HepG2 (cell line): ENCODE measurements at regions not wholly inside any gene's neighbourhood (a gene's known extent, or its start where the extent isn't known, plus 50 kb on each side); places are given as distances from the start of the nearest gene placed in this dataset.

Experiments used
- ATAC-seq: fragments of 200-7000 bp; cut with Tn5 transposase; 3 replicates; pipeline ENCODE4 v1.9.1; 2020; ENCODE audit warnings: mild to moderate bottlenecking, moderate library complexity
- BruUV-seq: library from RNA; stranded (reverse); fragments of 400-500 nt; replicated peaks from 2 replicates; lab custom pipeline; 2021; lab: Mats Ljungman, UMichigan
- CTCF ChIA-PET: fragments of 300-600 bp; formaldehyde crosslinking; extraction: SDS; loops from one replicate; lab custom pipeline; 2021; ENCODE audit warnings: low total read pairs, inconsistent platforms, low intra/inter-chr PET ratio; lab: Yijun Ruan, JAX
- POLR2A ChIA-PET: fragments of 350-600 bp; sonication (Branson Sonifier 250); formaldehyde crosslinking; loops from one replicate; lab custom pipeline; 2020; ENCODE audit warnings: antibody characterized with exemption, inconsistent platforms; lab: Yijun Ruan, JAX
- DNase-seq: peaks from one replicate; pipeline ENCODE4 v3.0.0-alpha.2; 2015; ENCODE audit warnings: low spot score
- FAIRE-seq: peaks from 3 replicates; lab custom pipeline; 2011; peaks lifted over from hg19 to GRCh38; lab: Jason Lieb, UNC
- H2AFZ ChIP-seq: one replicate; pipeline ENCODE4 v1.6.1; 2011; ENCODE audit warnings: low read length, inconsistent platforms
- H3K27ac ChIP-seq: fragments of 300-600 bp; 3 replicates; pipeline ENCODE4 v1.8.0; 2011; ENCODE audit warnings: mixed run types, mild to moderate bottlenecking, mixed read lengths, low read length, inconsistent platforms; ENCODE audit not compliant: insufficient read depth; ENCODE audit errors: extremely low read length
- H3K27me3 ChIP-seq, 2 experiments: fragments of 200-600 bp in 1 of 2; 2 replicates in 1 of 2; 3 replicates in 1 of 2; pipeline versions ENCODE4 v1.6.0 to v1.8.0; 2011; ENCODE audit warnings: low read length in 2 of 2, mild to moderate bottlenecking in 2 of 2, moderate library complexity in 2 of 2, inconsistent platforms in 1 of 2; ENCODE audit not compliant: insufficient read depth in 2 of 2, control insufficient read depth in 1 of 2
- H3K36me3 ChIP-seq, 2 experiments: fragments of 200-600 bp in 1 of 2; replicated peaks in 1 of 2; 2 replicates in 1 of 2; 3 replicates in 1 of 2; pipeline versions ENCODE4 v1.5.1 to v1.8.0; 2011; ENCODE audit warnings: low read length in 2 of 2, inconsistent platforms in 1 of 2; ENCODE audit not compliant: insufficient read depth in 2 of 2, control insufficient read depth in 1 of 2
- H3K4me1 ChIP-seq: 2 replicates; pipeline ENCODE4 v1.5.1; 2012; ENCODE audit warnings: low read length, inconsistent platforms; ENCODE audit not compliant: insufficient read depth
- H3K4me2 ChIP-seq: 2 replicates; pipeline ENCODE4 v1.6.0; 2011; ENCODE audit warnings: low read depth, low read length, inconsistent platforms
- H3K4me3 ChIP-seq, 3 experiments: fragments of 200-600 bp in 1 of 3; sonication (generic), shearing (Covaris generic) in 1 of 3; replicated peaks in 1 of 3; 2 replicates each; pipeline ENCODE4 v1.5.1; 2011 to 2016; ENCODE audit warnings: low read length in 3 of 3, inconsistent platforms in 2 of 3, low read depth in 2 of 3, mild to moderate bottlenecking in 2 of 3, control low read depth in 1 of 3, mixed read lengths in 1 of 3; ENCODE audit not compliant: insufficient read depth in 1 of 3
- H3K79me2 ChIP-seq: one replicate; pipeline ENCODE4 v1.6.1; 2011; ENCODE audit warnings: low read length, inconsistent platforms; ENCODE audit not compliant: insufficient read depth
- H3K9ac ChIP-seq: 2 replicates; pipeline ENCODE4 v1.6.0; 2011; ENCODE audit warnings: mild to moderate bottlenecking, low read depth, low read length, inconsistent platforms; ENCODE audit not compliant: insufficient read depth
- H3K9me3 ChIP-seq: 2 replicates; pipeline ENCODE4 v1.5.1; 2012; ENCODE audit warnings: mild to moderate bottlenecking, low read length
- H4K20me1 ChIP-seq: 2 replicates; pipeline ENCODE4 v1.6.0; 2011; ENCODE audit warnings: inconsistent platforms, mild to moderate bottlenecking, low read length, moderate library complexity; ENCODE audit not compliant: insufficient read depth
- ELK4 ChIP-seq: sonication (generic); formaldehyde crosslinking; IDR thresholded peaks from 2 replicates; pipeline ENCODE4 v1.9.0; 2021; ENCODE audit warnings: missing genetic modification reagents, borderline replicate concordance
- FLYWCH1 ChIP-seq: sonication (generic); formaldehyde crosslinking; IDR thresholded peaks from 2 replicates; pipeline ENCODE4 v1.8.1; 2023; ENCODE audit warnings: mild to moderate bottlenecking, missing genetic modification reagents
- MAX ChIP-seq: IDR thresholded peaks from 2 replicates; pipeline ENCODE4 v1.6.1; 2012; ENCODE audit warnings: inconsistent platforms
- NFRKB ChIP-seq: fragments of 450-650 bp; IDR thresholded peaks from 2 replicates; pipeline ENCODE4 v1.6.1; 2017
- REST ChIP-seq, 2 experiments: IDR thresholded peaks; 2 replicates each; pipeline ENCODE4 v1.6.1; 2011 to 2012; ENCODE audit warnings: low read length in 2 of 2, borderline replicate concordance in 1 of 2, low read depth in 1 of 2, mild to moderate bottlenecking in 1 of 2, moderate library complexity in 1 of 2
- SOX6 ChIP-seq, 2 experiments: fragments of 450-650 bp in 1 of 2; sonication (generic) in 1 of 2; formaldehyde crosslinking in 1 of 2; IDR thresholded peaks; 2 replicates each; pipeline versions ENCODE4 v1.4.0 to v1.6.1; 2017 to 2020; ENCODE audit warnings: antibody characterized with exemption in 1 of 2, mild to moderate bottlenecking in 1 of 2, missing genetic modification reagents in 1 of 2
- ZNF24 ChIP-seq: fragments of 450-650 bp; IDR thresholded peaks from 2 replicates; pipeline ENCODE4 v1.6.1; 2017; ENCODE audit warnings: antibody characterized with exemption, mild to moderate bottlenecking
- ZNF263 ChIP-seq: sonication (generic); formaldehyde crosslinking; IDR thresholded peaks from 2 replicates; pipeline ENCODE4 v1.4.0; 2020; ENCODE audit warnings: missing genetic modification reagents
- ZNF446 ChIP-seq: sonication (generic); formaldehyde crosslinking; IDR thresholded peaks from 2 replicates; pipeline ENCODE4 v1.5.0; 2020; ENCODE audit warnings: mild to moderate bottlenecking, missing genetic modification reagents
- WGBS: methylation state at CpG from one replicate; pipeline ENCODE4 v1.1.6; 2017; ENCODE audit warnings: low lambda C conversion rate; 5-methylcytosine and 5-hydroxymethylcytosine counted together
- in situ Hi-C: cut with HindIII; loops from 2 replicates; pipeline ENCODE4 v1.10.0; 2017; ENCODE audit warnings: low pct_unique_long_range_greater_than_20kb; ENCODE audit not compliant: extremely low pct_ligation_motif_present
- intact Hi-C: fragments of 100-400 bp; cut with micrococcal nuclease; formaldehyde crosslinking; loops from one replicate; pipeline ENCODE4 v1.10.0; 2022; ENCODE audit not compliant: unreplicated experiment

- POLR2A ChIA-PET = no interaction called here
- Histone ChIP-seq H3K27me3 (no peaks in the 10 kb centered on the region), H3K9me3 (peaks cover 12% of the 10 kb centered on the region; the same call in 1 of the 2 replicates), H3K4me3 (no peak overlapping the region), H3K27ac (no peak overlapping the region), H2AFZ (no peak overlapping the region), H3K4me2 (no peak overlapping the region), H3K9ac (no peak overlapping the region), H4K20me1 (no peaks in the 10 kb centered on the region), H3K4me1 (no peaks in the 10 kb centered on the region), H3K36me3 (no peaks in the 10 kb centered on the region), H3K79me2 (no peaks in the 10 kb centered on the region)
- in situ Hi-C loops = no loop called here
- no TSS peak for BruUV-seq
- intact Hi-C loops = no loop called here
- no peak for TF ChIP-seq ELK4 (CRISPR knock-in tag)
- TF ChIP-seq MAX = no peak
- TF ChIP-seq ZNF446 = no peak
- no peak for TF ChIP-seq ZNF24
- TF ChIP-seq REST (IDR thresholded peaks at IDR 0.05; ENCODE audit: borderline replicate concordance in 1 of 2, low read depth in 1 of 2, low read length in 2 of 2) = no peak
- no peak for TF ChIP-seq ZNF263 (CRISPR knock-in tag)
- no peak for TF ChIP-seq NFRKB
- no peak for TF ChIP-seq SOX6 (IDR thresholded peaks at IDR 0.05)
- TF ChIP-seq SOX6 (CRISPR knock-in tag; IDR thresholded peaks at IDR 0.05) = no peak
- TF ChIP-seq FLYWCH1 (CRISPR knock-in tag) = no peak
- ATAC-seq (no peak), FAIRE-seq (no peak), DNase-seq (no peak)
- 27% methylated on average over 2 of the region's 2 CpGs for WGBS
- CTCF ChIA-PET = no interaction called here
Measured at GRCh38 chrX:4764888-4765287, 1051.4 kb upstream of the PRKX start.
